Calu3 (cell line): ENCODE measurements at regions not wholly inside any gene's neighbourhood (a gene's known extent, or its start where the extent isn't known, plus 50 kb on each side); places are given as distances from the start of the nearest gene placed in this dataset.

ENCODE experiments used
- BruUV-seq: library from RNA; stranded (reverse); fragments of 400-500 nt; replicated peaks from 2 replicates; lab custom pipeline; 2021; lab: Mats Ljungman, UMichigan
- CTCF ChIA-PET: fragments of 300-600 bp; sonication (Branson Sonifier 250); formaldehyde crosslinking; loops from one replicate; lab custom pipeline; 2022; ENCODE audit warnings: antibody characterized with exemption; lab: Charles Lee
- DNase-seq: peaks from one replicate; pipeline ENCODE4 v3.0.0; 2022
- H3K27ac Mint-ChIP-seq: one replicate; pipeline ENCODE4 v1.8.0; 2022; ENCODE audit warnings: mixed read lengths; ENCODE audit not compliant: unreplicated experiment
- H3K27me3 Mint-ChIP-seq: one replicate; pipeline ENCODE4 v1.8.0; 2022; ENCODE audit warnings: mixed read lengths; ENCODE audit not compliant: unreplicated experiment
- H3K36me3 Mint-ChIP-seq: one replicate; pipeline ENCODE4 v1.8.0; 2022; ENCODE audit warnings: mild to moderate bottlenecking, moderate library complexity, mixed read lengths; ENCODE audit not compliant: insufficient read depth, unreplicated experiment
- H3K4me1 Mint-ChIP-seq: one replicate; pipeline ENCODE4 v1.8.0; 2022; ENCODE audit warnings: mild to moderate bottlenecking, low read depth, mixed read lengths; ENCODE audit not compliant: unreplicated experiment
- H3K4me3 Mint-ChIP-seq: one replicate; pipeline ENCODE4 v1.8.0; 2022; ENCODE audit warnings: mild to moderate bottlenecking, low read depth, moderate library complexity, mixed read lengths; ENCODE audit not compliant: unreplicated experiment
- H3K9me3 Mint-ChIP-seq: one replicate; pipeline ENCODE4 v1.8.0; 2022; ENCODE audit warnings: low read depth, mixed read lengths; ENCODE audit not compliant: unreplicated experiment
- intact Hi-C: fragments of 100-400 bp; cut with micrococcal nuclease; formaldehyde crosslinking; loops from one replicate; pipeline ENCODE4 v1.10.0; 2022; ENCODE audit not compliant: unreplicated experiment
- TF ChIP-seq, protein P1 (sequence below): fragments of 200-600 bp; IDR thresholded peaks from one replicate; pipeline ENCODE4 v1.8.0; 2022; ENCODE audit warnings: antibody characterized with exemption; ENCODE audit not compliant: unreplicated experiment

DNA sequence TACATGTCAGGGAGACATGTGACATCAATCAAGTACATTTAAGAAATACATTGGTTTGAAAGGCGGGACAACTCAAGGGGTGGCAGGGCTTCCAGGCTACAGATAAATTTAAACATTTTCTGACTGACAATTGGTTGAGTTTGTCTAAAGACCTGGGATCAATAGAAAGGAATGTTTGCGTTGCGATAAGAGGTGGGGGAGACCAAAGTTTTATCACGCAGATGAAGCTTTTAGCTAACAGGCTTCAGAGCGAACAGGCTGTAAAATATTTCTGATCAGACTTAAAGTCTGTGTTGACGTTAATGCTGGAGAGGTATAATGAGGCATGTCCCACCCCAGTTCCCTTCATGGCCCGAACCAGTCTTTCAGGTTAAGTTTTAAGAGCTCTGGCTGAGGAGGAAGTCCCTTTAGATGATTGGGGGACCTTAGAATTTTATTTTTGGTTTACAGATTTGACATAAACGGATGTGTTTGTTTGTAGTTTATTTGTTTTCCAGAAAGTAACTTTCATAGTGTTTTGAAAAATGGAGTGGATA lies 346.7 kb upstream of the RASGEF1B start:
- TF ChIP-seq, protein P1, sequence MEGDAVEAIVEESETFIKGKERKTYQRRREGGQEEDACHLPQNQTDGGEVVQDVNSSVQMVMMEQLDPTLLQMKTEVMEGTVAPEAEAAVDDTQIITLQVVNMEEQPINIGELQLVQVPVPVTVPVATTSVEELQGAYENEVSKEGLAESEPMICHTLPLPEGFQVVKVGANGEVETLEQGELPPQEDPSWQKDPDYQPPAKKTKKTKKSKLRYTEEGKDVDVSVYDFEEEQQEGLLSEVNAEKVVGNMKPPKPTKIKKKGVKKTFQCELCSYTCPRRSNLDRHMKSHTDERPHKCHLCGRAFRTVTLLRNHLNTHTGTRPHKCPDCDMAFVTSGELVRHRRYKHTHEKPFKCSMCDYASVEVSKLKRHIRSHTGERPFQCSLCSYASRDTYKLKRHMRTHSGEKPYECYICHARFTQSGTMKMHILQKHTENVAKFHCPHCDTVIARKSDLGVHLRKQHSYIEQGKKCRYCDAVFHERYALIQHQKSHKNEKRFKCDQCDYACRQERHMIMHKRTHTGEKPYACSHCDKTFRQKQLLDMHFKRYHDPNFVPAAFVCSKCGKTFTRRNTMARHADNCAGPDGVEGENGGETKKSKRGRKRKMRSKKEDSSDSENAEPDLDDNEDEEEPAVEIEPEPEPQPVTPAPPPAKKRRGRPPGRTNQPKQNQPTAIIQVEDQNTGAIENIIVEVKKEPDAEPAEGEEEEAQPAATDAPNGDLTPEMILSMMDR, result no peak
- H3K4me3 Mint-ChIP-seq, result peak overlapping the region; percentile 5
- BruUV-seq, result no TSS peak
- peaks cover 30% of the 10 kb centered on the region for H3K4me1 Mint-ChIP-seq
- H3K36me3 Mint-ChIP-seq, result no peaks in the 10 kb centered on the region
- no peaks in the 10 kb centered on the region for H3K27me3 Mint-ChIP-seq
- peak overlapping the region; percentile 11 for H3K27ac Mint-ChIP-seq
- DNase-seq, result peak; percentile 9
- intact Hi-C loops, result no loop called here
- peaks cover 5% of the 10 kb centered on the region for H3K9me3 Mint-ChIP-seq
- CTCF ChIA-PET, result no interaction called here

DNA sequence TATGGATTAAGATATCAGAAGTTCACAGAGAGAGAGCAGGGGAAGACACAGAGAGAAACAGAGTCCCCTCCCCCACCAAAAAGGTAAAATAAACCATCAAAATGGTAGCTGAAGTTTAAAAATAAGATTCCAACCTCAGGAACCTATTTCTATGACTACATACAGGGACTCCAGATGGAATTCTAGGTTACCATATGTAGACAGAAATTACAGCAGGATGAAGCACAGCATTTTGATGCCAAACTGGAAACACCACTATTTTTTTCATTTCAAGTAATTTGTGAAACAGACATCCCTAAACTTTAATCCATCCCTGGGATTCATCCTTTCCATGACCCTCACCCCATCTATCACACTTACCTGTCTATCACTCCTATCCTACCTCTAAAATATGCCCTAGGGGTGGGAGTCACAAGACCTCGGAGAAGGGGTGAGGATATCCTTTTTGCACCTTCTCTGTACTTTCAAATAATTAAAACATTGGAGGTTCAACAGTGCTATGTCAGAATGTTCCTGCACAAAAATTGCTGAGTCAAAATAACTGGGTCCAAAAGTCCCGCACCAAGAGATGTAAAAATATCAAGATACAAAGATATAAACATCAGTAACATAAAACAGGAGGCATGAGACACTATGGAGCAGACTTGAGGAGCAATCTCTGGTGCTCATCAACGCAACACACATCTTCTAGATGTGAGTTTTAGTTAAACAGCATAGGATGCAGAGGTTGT lies 344.5 kb upstream of the RASGEF1B start:
- peaks cover 43% of the 10 kb centered on the region for H3K4me1 Mint-ChIP-seq
- H3K27me3 Mint-ChIP-seq, result no peaks in the 10 kb centered on the region
- CTCF ChIA-PET, result no interaction called here
- H3K27ac Mint-ChIP-seq, result no peak overlapping the region
- no peak overlapping the region for H3K4me3 Mint-ChIP-seq
- TF ChIP-seq, protein P1, result no peak
- intact Hi-C loops, result no loop called here
- DNase-seq, result no peak
- no TSS peak for BruUV-seq
- H3K9me3 Mint-ChIP-seq, result peaks cover 5% of the 10 kb centered on the region
- no peaks in the 10 kb centered on the region for H3K36me3 Mint-ChIP-seq

DNA sequence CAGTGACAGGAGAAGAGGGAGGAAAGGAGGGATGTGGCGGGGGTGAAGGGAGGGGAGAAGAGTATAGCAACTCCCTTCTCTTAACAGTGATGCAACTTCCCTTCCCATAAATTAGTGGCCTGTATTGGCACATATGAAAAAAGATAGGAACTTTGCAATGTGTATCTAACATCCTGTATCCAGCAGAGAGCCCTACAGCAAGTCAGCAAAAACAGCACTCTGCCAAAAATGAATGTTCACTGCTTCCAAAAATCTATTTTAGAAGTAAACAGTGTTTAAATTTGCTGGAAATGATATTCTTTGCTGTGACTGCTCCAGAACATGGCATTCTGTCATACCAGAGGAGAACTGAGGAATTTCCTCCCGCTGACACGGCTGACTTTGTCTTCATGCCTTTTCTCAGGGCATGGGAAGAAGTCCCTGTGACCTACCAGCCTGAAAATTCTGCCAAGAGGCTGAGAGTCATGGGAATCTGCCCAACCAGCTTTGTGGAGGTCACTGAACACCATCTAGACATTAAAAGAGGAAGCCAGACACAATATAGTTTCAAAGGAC lies 343.4 kb upstream of the RASGEF1B start:
- no peaks in the 10 kb centered on the region for H3K27me3 Mint-ChIP-seq

DNA sequence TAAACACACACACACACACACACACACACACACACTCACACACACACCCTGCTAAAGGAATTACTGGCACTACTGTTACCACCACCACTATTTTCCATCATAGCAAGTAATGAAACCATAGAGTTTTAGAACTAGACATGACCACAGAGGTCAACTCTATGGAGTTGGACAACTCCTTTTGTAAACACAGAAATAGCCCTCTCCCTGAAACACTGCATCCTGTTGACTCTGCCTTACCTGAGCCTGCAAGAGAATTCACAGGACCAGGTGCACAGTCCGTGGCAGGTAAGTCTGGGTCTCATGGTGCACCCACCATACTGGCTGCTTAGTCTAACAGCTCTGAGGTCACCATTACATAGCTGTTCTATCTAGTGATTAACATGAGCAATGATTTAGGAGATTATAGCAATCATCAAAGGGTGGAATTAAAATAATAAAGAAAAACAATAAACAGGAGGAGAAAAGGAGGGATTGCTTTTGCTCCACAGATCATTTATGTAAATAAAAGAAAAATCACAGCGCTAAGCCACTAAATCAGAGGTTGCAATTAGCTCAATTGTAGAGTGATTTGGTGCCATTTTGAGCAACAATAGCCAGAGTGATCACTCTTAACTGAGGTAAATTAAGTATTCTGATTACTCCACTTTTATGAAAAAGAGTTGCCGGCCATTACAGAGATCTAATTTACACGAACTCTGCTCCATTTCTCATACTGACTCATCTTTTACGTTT lies 340.0 kb upstream of the RASGEF1B start:
- Mint-ChIP-seq H3K27ac (no peak overlapping the region), H3K36me3 (no peaks in the 10 kb centered on the region), H3K4me3 (no peak overlapping the region), H3K4me1 (peaks cover 30% of the 10 kb centered on the region), H3K27me3 (no peaks in the 10 kb centered on the region), H3K9me3 (no peaks in the 10 kb centered on the region)
- TF ChIP-seq, protein P1, result no peak
- BruUV-seq, result no TSS peak
- CTCF ChIA-PET, result no interaction called here
- intact Hi-C loops, result no loop called here
- no peak for DNase-seq

More for the DNA sequence above, 343.4 kb upstream of the RASGEF1B start:
- Mint-ChIP-seq H3K4me1 (peaks cover 38% of the 10 kb centered on the region), H3K36me3 (no peaks in the 10 kb centered on the region), H3K27ac (no peak overlapping the region), H3K4me3 (no peak overlapping the region), H3K9me3 (peaks cover 3% of the 10 kb centered on the region)
- BruUV-seq, result no TSS peak
- DNase-seq, result no peak
- intact Hi-C loops, result no loop called here
- CTCF ChIA-PET, result no interaction called here
- TF ChIP-seq, protein P1, result no peak
